GM12892 (cell line): ENCODE measurements at regions not wholly inside any gene's neighbourhood (a gene's known extent, or its start where the extent isn't known, plus 50 kb on each side); places are given as distances from the start of the nearest gene placed in this dataset.

ENCODE experiments used
- POLR2A ChIP-seq: IDR thresholded peaks from 2 replicates; pipeline ENCODE4 v1.6.1; 2011; ENCODE audit warnings: low read depth, low read length, control low read depth
- POLR2AphosphoS5 ChIP-seq: IDR thresholded peaks from 2 replicates; pipeline ENCODE4 v1.6.1; 2011; ENCODE audit warnings: low read depth, low read length, control low read depth
- TAF1 ChIP-seq: IDR thresholded peaks from 2 replicates; pipeline ENCODE4 v1.6.1; 2011; ENCODE audit warnings: low read depth, mild to moderate bottlenecking, control low read depth, low read length, borderline replicate concordance

DNA sequence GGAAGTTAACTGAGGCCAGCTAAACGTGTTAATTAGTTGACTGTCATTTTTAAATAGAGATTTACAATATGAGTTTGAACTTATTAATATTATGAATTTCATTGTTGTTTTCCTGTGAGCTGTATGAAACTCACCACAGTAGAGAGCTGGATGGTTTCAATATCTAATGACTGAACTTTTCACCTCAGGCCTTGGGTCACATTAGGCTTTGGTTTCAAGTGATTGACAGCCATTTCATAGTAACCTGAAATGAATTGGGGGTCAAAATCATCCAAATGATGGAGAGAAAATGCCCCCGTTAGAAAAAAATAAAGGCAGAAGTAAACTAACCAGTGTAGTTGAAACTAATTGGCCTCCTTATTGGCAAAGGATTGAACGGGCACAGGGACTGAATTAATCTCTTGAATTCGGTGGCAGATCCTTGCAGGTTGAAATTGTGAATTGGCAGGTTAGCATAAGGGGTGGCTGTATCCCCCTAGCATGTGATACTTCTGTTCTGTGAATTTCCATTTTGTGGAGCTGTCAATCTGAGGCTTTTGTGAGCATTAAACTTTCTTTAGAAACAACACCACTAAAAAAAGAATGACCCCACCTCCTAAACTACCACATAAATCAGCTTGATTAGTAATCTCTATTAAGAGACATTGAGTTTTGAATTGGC lies 155.1 kb upstream of the MMS22L start:
- TF ChIP-seq POLR2AphosphoS5 (no peak), POLR2A (no peak), TAF1 (no peak)
